ENCODE measurements at regions not wholly inside any gene's neighbourhood (a gene's known extent, or its start where the extent isn't known, plus 50 kb on each side); places are given as distances from the start of the nearest gene placed in this dataset.
A peak's percentile ranks its signal among the peaks of the same experiment; 100 is the strongest.

DNA sequence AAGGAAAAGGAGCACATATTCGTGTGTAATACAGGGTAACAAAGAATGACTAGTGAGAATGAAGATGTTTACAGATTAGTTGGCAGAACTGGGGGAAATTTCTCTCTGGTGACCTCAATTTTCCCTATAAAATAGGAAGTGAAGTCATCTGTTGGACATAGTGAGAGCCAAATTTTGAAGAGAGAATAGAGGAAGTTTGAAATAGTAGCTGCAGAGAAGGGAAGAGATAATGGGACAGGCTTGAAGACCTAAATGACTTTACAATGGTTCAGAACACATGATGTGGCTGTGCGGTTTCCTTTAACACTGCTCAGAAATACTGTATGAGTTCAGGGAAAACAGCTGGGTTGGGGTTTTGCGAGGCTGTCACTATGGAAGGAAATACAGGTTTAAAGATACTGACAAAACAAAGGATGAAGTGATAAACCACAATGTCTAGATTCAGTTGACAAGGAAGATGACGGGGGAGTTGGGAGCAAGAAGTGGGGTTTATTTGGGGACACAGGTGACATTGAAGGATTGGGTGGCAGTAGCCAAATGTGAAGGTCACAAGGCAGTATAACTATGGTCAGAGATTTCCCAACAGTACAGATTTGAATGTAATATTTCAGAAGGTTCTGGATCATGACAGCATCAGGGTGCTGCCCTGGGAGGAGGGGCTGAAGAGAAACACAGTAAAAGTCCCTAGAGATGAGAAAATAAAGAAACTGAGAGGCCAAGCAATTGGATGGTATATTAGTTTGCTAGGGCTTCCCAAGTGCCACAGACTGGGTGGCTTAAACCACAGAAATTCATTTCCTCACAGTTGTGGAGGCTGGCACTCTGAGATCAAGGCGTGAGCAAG, 82.6 kb upstream of the TANK start:
- no peaks in the 10 kb centered on the region for H3K27me3 Mint-ChIP-seq
- no peaks in the 10 kb centered on the region for H3K9me3 Mint-ChIP-seq
- intact Hi-C loops (cut with micrococcal nuclease): loop anchor here (1.0 kb wide), 2 partner anchors 59 to 83 kb away; partner anchors contain the start of gene TANK
- peak overlapping the region; percentile 91 for H3K27ac Mint-ChIP-seq
- no peaks in the 10 kb centered on the region for H3K36me3 Mint-ChIP-seq (ENCODE audit: low read depth)
- H3K4me1 Mint-ChIP-seq (ENCODE audit: low read depth): peaks cover 29% of the 10 kb centered on the region
- peak overlapping the region; percentile 0 for H3K4me3 Mint-ChIP-seq

DNA sequence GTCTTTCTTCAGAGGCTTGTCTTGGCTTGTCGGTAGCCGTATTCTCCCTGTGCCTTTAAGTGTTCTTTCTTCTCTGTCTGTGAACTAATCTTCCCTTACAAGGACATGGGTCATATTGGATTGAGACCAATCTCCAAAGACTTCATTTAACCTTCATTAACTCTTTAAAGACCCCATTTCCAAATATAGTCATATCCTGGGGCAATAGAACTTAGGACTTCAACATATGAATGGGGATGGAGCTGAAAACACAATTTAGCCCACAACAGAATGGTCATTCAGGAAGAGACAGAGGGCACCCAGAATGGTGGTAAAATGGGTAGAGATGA, 82.1 kb upstream of the TANK start:
- no peaks in the 10 kb centered on the region for H3K9me3 Mint-ChIP-seq
- intact Hi-C loops (cut with micrococcal nuclease): no loop called here
- no peaks in the 10 kb centered on the region for H3K27me3 Mint-ChIP-seq
- no peak overlapping the region for H3K4me3 Mint-ChIP-seq
- H3K4me1 Mint-ChIP-seq (ENCODE audit: low read depth): peaks cover 29% of the 10 kb centered on the region
- peak overlapping the region; percentile 91 for H3K27ac Mint-ChIP-seq
- no peaks in the 10 kb centered on the region for H3K36me3 Mint-ChIP-seq (ENCODE audit: low read depth)

DNA sequence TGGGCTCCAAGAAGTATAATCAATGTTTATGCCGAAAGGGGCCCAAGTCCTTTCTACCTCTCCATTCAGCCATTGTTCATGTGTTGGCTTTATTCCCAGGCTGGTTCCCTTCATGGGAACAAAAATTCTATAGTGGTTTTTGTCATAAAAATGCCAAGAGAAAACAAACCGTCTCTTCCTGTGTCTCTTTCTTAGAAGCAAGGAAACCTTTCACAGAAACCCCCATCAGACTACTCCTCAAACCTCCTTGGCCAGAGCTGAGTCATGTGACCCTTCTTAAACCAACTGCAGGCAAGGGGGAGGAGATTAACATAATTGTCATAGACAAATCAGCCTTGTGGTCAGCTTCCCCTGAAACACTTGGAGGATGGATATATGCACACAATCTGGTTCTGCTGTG, 75.1 kb upstream of the TANK start:
- Mint-ChIP-seq H3K4me1 (ENCODE audit: low read depth) (peaks cover 6% of the 10 kb centered on the region), H3K27ac (no peak overlapping the region), H3K36me3 (ENCODE audit: low read depth) (no peaks in the 10 kb centered on the region), H3K9me3 (peaks cover 7% of the 10 kb centered on the region), H3K4me3 (no peak overlapping the region), H3K27me3 (no peaks in the 10 kb centered on the region)
- intact Hi-C loops (cut with micrococcal nuclease): loop anchor here (5.0 kb wide), 1 partner anchor 37 kb away; no protein-coding TSS in a partner anchor

DNA sequence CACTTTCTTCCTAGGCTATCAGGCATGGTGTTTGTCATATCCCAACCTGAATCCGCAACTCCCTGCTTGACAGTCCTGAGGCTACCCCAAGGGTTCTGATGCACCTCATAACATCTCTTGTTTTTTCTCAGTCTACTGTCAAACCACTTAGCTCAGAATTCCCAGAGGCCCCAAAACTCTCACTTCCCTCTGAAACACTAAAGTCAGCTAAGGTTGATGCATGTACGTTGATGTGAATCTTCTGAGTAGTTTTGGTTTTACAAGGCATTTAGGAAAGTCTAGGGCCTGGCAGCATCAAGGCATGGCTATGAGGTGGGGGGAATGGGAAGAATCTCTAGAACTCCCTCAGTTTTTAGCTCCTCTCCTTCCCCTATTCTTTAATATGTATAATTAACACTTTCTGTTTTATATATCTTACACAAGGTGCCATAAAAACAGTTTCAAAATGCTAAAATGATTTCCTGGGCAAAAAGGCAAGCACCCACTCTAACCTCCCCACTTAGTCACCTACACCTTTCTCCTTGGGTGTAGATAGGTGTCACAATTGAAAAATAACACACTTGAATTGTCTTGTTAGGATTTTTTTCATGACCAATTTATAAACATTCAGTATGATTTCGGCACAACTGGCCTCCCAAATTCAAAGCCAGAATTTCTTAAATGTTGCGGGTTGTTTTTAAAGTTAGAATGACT, 71.4 kb upstream of the TANK start:
- H3K27ac Mint-ChIP-seq: peak overlapping the region; percentile 56

DNA sequence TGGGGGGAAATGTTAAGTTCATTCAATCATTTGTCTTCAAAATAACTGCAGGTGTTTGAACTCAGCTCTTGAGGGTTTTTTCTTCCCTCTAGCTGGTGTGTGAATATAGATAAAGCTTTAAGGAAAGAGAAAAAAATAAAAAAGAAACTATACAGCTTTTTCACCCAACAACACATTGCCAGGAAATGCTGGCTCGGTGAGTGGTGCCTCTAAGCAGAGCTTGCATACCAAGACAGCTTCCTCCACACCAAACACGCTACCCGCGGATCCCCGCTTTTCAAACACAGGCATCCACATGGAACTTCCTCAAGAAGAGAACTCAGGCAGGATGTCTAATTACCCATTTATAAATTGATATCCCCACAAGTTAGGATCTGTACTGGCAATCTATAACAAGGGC, 69.8 kb upstream of the TANK start:
- Mint-ChIP-seq H3K27ac (no peak overlapping the region), H3K27me3 (no peaks in the 10 kb centered on the region), H3K4me3 (no peak overlapping the region), H3K9me3 (peaks cover 2% of the 10 kb centered on the region), H3K4me1 (ENCODE audit: low read depth) (peaks cover 15% of the 10 kb centered on the region), H3K36me3 (ENCODE audit: low read depth) (no peaks in the 10 kb centered on the region)
- intact Hi-C loops (cut with micrococcal nuclease): no loop called here

More for the DNA sequence above, 71.4 kb upstream of the TANK start:
- Mint-ChIP-seq H3K9me3 (peaks cover 7% of the 10 kb centered on the region), H3K27me3 (no peaks in the 10 kb centered on the region), H3K4me3 (no peak overlapping the region), H3K36me3 (ENCODE audit: low read depth) (no peaks in the 10 kb centered on the region), H3K4me1 (ENCODE audit: low read depth) (peaks cover 15% of the 10 kb centered on the region)
- intact Hi-C loops (cut with micrococcal nuclease): loop anchor here (5.0 kb wide), 1 partner anchor 33 kb away; no protein-coding TSS in a partner anchor

DNA sequence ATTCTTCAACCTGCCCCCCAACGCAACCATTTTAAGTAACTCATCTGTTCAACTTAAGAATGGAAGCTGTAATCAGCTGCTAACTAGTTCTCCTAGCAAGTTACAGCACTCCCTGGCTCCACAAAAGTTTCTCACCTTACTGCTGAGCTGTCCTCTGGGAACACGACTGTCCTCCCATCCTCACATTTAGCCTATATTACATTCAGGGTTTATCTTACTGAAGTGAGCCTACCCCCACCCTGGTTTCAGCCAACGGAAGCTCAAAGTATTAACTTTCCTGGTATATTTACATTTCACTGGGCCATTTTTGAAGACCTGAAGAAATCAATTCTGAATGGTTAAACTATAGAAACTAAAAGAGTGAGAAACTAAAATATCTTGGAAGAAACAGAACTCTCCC, 64.9 kb upstream of the TANK start:
- intact Hi-C loops (cut with micrococcal nuclease): no loop called here
- Mint-ChIP-seq H3K36me3 (ENCODE audit: low read depth) (no peaks in the 10 kb centered on the region), H3K27ac (no peak overlapping the region), H3K4me1 (ENCODE audit: low read depth) (peaks cover 8% of the 10 kb centered on the region), H3K4me3 (no peak overlapping the region), H3K27me3 (no peaks in the 10 kb centered on the region), H3K9me3 (no peaks in the 10 kb centered on the region)

DNA sequence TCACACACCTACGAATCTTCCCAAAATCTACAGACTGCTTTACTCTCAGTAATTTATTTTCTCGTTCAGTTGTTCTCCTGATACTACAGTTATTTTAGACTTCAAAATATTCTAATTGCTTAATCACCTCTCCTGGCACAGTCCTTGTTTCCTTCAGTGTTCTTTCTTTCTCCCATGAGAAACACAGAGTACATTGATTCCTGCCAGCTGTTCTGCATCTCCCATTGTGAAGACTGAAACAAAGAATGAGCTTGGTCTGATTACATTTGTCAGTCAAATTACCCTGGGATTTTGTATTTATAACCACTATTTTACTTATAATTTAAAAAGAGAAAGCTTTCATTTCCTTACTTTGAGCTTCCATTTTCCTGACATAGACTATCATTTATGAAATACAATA, 63.9 kb upstream of the TANK start:
- intact Hi-C loops (cut with micrococcal nuclease): no loop called here
- Mint-ChIP-seq H3K27me3 (no peaks in the 10 kb centered on the region), H3K36me3 (ENCODE audit: low read depth) (no peaks in the 10 kb centered on the region), H3K27ac (no peak overlapping the region), H3K9me3 (no peaks in the 10 kb centered on the region), H3K4me3 (no peak overlapping the region), H3K4me1 (ENCODE audit: low read depth) (no peaks in the 10 kb centered on the region)

DNA sequence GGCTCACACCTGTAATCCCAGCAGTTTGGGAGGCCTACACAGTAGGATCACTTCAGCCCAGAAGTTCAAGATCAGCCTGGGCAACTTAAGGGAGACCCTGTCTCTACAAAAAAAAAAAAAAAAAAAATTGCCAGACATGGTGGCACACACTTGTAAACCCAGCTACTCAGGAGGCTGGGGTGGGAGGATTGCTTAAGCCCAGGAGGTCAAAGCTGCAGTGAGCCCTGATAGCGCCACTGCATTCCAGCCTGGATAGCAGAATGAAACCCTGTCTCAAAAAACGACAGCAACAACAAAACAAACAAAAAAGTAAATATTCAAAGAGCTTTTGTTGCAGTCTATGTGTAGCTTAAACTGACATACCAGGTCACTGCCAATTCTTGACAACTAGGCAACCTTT, 63.1 kb upstream of the TANK start:
- Mint-ChIP-seq H3K27me3 (no peaks in the 10 kb centered on the region), H3K4me3 (no peak overlapping the region), H3K4me1 (ENCODE audit: low read depth) (no peaks in the 10 kb centered on the region), H3K27ac (no peak overlapping the region), H3K9me3 (no peaks in the 10 kb centered on the region), H3K36me3 (ENCODE audit: low read depth) (no peaks in the 10 kb centered on the region)
- intact Hi-C loops (cut with micrococcal nuclease): no loop called here

DNA sequence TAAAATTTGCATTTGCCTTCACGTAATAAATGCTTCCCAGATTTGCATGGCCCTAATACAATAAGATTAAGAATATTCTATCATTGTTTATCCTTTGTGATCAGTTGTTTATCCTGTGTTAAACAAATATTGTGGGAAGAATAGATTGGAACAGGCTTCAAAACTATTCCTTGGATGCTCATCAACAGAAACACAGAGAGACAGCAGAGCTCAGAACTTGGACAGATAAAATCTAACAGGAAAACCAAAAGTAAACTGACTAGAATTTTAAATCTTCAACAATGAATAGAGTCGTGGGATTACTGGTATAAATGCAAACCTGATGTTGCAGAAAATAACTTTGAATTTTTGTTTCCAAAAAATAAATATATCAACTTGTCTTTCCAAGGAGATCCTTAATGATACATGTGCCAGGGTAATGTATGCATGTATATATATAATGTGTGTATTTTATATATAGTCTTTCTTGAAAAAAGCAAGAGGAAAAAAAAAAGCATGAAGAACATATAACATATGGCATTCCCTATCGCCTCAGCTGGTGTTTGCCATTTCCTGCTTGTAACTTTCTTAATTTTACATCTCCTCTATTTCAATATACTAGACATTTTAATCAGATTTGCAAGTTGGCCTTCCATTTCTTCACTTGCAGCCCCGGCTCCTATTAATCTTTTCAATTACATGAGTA, 59.9 kb upstream of the TANK start:
- intact Hi-C loops (cut with micrococcal nuclease): no loop called here
- no peaks in the 10 kb centered on the region for H3K36me3 Mint-ChIP-seq (ENCODE audit: low read depth)
- no peak overlapping the region for H3K4me3 Mint-ChIP-seq
- no peaks in the 10 kb centered on the region for H3K4me1 Mint-ChIP-seq (ENCODE audit: low read depth)
- H3K27me3 Mint-ChIP-seq: no peaks in the 10 kb centered on the region
- H3K27ac Mint-ChIP-seq: no peak overlapping the region
- H3K9me3 Mint-ChIP-seq: no peaks in the 10 kb centered on the region

DNA sequence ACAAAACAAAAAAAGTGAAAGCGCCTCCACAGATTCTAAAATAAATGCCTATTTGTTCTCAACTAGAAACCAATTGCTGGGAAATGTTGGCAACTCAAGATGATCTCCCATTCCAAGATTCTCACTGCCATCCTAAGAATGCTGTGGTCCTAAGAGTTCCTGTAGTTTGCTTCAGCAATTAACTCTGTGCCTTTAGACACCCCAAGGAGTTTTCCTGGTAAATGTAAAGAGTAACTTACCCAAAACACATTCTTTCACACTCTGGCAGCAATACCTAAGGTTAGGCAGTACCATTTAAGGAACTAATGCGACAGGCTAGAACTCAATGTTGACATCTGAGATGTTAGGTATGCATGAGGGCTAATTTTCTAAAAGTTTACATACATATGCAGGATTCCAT, 58.8 kb upstream of the TANK start:
- Mint-ChIP-seq H3K27ac (no peak overlapping the region), H3K9me3 (no peaks in the 10 kb centered on the region), H3K4me3 (no peak overlapping the region), H3K27me3 (no peaks in the 10 kb centered on the region), H3K4me1 (ENCODE audit: low read depth) (no peaks in the 10 kb centered on the region), H3K36me3 (ENCODE audit: low read depth) (no peaks in the 10 kb centered on the region)
- intact Hi-C loops (cut with micrococcal nuclease): no loop called here

DNA sequence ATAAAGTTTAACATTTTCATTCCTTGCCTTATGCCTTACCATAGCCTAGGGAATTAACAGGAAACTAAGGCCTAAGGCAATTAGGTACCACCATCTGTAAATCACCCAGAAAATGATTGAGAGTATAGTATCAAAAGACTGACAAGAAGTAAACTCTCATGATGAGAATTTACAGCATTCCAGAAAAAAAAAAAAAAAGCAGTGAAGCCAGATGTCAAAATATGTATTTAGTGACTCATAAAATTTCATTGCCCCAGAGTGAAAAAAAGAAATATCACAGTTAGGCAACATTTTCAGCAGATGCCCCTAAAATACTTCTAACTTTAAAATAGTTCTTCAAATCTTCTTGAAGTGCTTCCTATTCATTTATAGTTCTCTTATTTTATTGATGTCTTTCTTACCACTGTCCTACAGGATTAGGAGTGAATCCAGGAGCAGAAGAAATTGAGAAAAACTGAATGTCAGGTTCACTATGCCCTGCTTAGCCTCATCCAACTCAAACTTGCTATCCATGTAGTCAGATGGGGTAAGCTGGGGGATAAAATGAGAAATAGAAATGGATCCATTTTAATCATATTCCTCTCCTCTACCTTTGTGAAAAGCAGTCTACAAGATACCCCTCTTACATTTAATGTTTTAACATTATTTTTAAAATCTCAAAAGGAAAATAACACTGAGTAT, 57.3 kb upstream of the TANK start:
- Mint-ChIP-seq H3K4me1 (ENCODE audit: low read depth) (no peaks in the 10 kb centered on the region), H3K27ac (no peak overlapping the region), H3K9me3 (no peaks in the 10 kb centered on the region), H3K4me3 (no peak overlapping the region), H3K27me3 (no peaks in the 10 kb centered on the region), H3K36me3 (ENCODE audit: low read depth) (no peaks in the 10 kb centered on the region)
- intact Hi-C loops (cut with micrococcal nuclease): no loop called here

DNA sequence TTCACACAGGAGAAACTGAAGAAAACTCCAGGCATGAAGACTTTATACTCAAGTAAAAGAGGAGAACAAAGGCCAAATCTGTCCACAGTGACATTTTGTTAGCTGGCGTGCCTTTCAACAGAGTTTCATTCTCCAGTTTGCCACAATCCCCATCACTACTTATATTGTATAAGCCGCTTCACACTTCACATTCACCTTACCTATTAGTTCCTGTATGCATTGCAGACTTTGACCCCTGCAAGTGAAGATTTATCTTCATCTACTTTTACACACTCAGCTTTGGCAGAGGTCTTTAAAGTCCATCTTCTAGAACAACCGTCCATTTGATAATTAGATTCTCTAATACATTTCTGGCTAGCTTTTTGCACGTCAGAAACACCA, 56.8 kb upstream of the TANK start:
- Mint-ChIP-seq H3K27ac (no peak overlapping the region), H3K27me3 (no peaks in the 10 kb centered on the region), H3K9me3 (no peaks in the 10 kb centered on the region), H3K4me1 (ENCODE audit: low read depth) (no peaks in the 10 kb centered on the region), H3K4me3 (no peak overlapping the region), H3K36me3 (ENCODE audit: low read depth) (no peaks in the 10 kb centered on the region)
- intact Hi-C loops (cut with micrococcal nuclease): no loop called here

DNA sequence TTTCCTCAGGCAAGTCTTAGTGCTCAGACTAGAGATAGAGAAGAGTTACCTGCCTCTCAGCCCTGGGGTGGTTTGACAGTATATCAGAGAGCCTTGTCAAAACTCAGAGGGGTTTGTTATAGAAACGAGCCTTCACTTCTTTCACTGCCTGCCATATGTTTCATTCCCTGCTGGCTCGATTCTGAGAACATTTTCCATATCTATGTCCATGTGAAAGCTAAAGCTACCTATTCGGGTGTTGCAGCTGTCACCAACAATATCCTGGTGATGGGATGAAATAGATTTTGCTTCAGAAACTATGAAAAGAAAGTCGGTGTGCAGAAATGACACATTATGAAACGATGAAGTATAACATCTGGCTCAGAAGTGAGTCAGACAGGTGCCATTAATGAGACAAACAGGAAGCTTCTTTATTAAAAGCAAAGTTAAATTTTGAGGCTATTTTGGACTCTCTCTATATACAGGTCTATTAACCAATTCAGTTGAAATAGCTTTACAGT, 56.1 kb upstream of the TANK start:
- H3K4me3 Mint-ChIP-seq: no peak overlapping the region
- peaks cover 3% of the 10 kb centered on the region for H3K4me1 Mint-ChIP-seq (ENCODE audit: low read depth)
- no peak overlapping the region for H3K27ac Mint-ChIP-seq
- H3K9me3 Mint-ChIP-seq: no peaks in the 10 kb centered on the region
- intact Hi-C loops (cut with micrococcal nuclease): no loop called here
- no peaks in the 10 kb centered on the region for H3K27me3 Mint-ChIP-seq
- H3K36me3 Mint-ChIP-seq (ENCODE audit: low read depth): no peaks in the 10 kb centered on the region

DNA sequence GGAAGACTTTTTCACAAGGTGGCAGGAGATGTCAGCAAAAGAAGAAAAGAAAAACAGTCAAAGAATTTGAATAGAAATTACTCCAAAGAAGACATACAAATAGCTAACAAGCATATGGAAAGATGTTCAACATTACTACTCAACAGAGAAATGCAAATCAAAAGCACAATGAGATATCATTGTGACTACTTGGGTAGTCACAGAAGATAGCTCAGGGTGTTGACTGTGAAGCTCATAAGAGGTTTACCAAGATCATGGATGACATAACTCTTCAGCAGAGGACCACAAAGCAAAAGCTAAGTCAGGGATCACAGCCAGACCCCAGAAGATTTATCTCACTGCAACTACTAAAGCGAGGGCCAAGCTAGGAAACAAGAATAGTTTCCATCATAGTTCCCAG, 53.0 kb upstream of the TANK start:
- Mint-ChIP-seq H3K36me3 (ENCODE audit: low read depth) (no peaks in the 10 kb centered on the region), H3K4me3 (no peak overlapping the region), H3K9me3 (no peaks in the 10 kb centered on the region), H3K4me1 (ENCODE audit: low read depth) (peaks cover 13% of the 10 kb centered on the region), H3K27me3 (no peaks in the 10 kb centered on the region), H3K27ac (peak overlapping the region; percentile 22)
- intact Hi-C loops (cut with micrococcal nuclease): no loop called here

Measured in dendritic cell treated with granulocyte-macrophage colony-stimulating factor and Interleukin-4, amounts not matched to agents 40 ng/mL and 50 ng/mL, for 4 days (primary cell).